GM19438 (cell line): ENCODE measurements at regions not wholly inside any gene's neighbourhood (a gene's known extent, or its start where the extent isn't known, plus 50 kb on each side); places are given as distances from the start of the nearest gene placed in this dataset.
A peak's percentile ranks its signal among the peaks of the same experiment; 100 is the strongest.

Experiments
- ATAC-seq: cut with Tn5 transposase; IDR thresholded peaks from one replicate; pipeline ENCODE4 v1.9.1; 2021; ENCODE audit warnings: low read depth; ENCODE audit not compliant: unreplicated experiment

GRCh38 chr15:31847961-31848360, 182.4 kb upstream of the CHRNA7 start:
- no peak for ATAC-seq

GRCh38 chr15:31848621-31849020, 181.7 kb upstream of the CHRNA7 start:
- ATAC-seq = no peak

GRCh38 chr15:31852933-31853799, 177.1 kb upstream of the CHRNA7 start:
- no peak for ATAC-seq

- no peak for ATAC-seq
Measured at GRCh38 chr15:31856581-31856980, 173.7 kb upstream of the CHRNA7 start.

- no peak for ATAC-seq
Measured at GRCh38 chr15:31857194-31857593, 173.1 kb upstream of the CHRNA7 start.

- ATAC-seq = no peak
Measured at GRCh38 chr15:31858026-31858425, 172.3 kb upstream of the CHRNA7 start.

- no peak for ATAC-seq
Measured at GRCh38 chr15:31866248-31866647, 164.1 kb upstream of the CHRNA7 start.

- ATAC-seq = no peak
Measured at GRCh38 chr15:31867536-31868442, 162.5 kb upstream of the CHRNA7 start.

GRCh38 chr15:31869686-31870307, 160.5 kb upstream of the CHRNA7 start:
- ATAC-seq = no peak

- ATAC-seq = peak; percentile 83
Measured at GRCh38 chr15:31870328-31871165, 159.8 kb upstream of the CHRNA7 start, which contains the start of gene OTUD7A. OTUD7A (minus strand) TSS chr15:31870673.

- ATAC-seq = no peak
Measured at GRCh38 chr15:31871166-31871886, 159.0 kb upstream of the CHRNA7 start.

GRCh38 chr15:31871887-31872281, 158.4 kb upstream of the CHRNA7 start:
- no peak for ATAC-seq

- ATAC-seq = no peak
Measured at GRCh38 chr15:31887246-31887645, 143.1 kb upstream of the CHRNA7 start.

GRCh38 chr15:31892513-31892912, 137.8 kb upstream of the CHRNA7 start:
- ATAC-seq = no peak

- ATAC-seq = no peak
Measured at GRCh38 chr15:31893780-31894179, 136.5 kb upstream of the CHRNA7 start.

- ATAC-seq = no peak
Measured at GRCh38 chr15:31897746-31898145, 132.6 kb upstream of the CHRNA7 start.

- ATAC-seq = no peak
Measured at GRCh38 chr15:31901501-31901900, 128.8 kb upstream of the CHRNA7 start.

- ATAC-seq = no peak
Measured at GRCh38 chr15:31905054-31905453, 125.3 kb upstream of the CHRNA7 start.

GRCh38 chr15:31925541-31925940, 104.8 kb upstream of the CHRNA7 start:
- ATAC-seq = no peak
